ENCODE measurements at regions not wholly inside any gene's neighbourhood (a gene's known extent, or its start where the extent isn't known, plus 50 kb on each side); places are given as distances from the start of the nearest gene placed in this dataset.

GRCh38 chr3:132880986-132881385 is 157.2 kb upstream of the TMEM108 start:
- Mint-ChIP-seq H3K27ac (ENCODE audit: low read depth) (no peak overlapping the region), H3K27me3 (peaks cover 10% of the 10 kb centered on the region), H3K9me3 (peaks cover 10% of the 10 kb centered on the region), H3K4me3 (no peak overlapping the region), H3K4me1 (no peaks in the 10 kb centered on the region), H3K36me3 (ENCODE audit: insufficient read depth) (no peaks in the 10 kb centered on the region)
- ATAC-seq (replicated peaks; ENCODE audit: extremely low read depth, poor library complexity, severe bottlenecking), result no peak
- DNase-seq (ENCODE audit: low spot score in 2 of 2), result no peak

- no peaks in the 10 kb centered on the region for H3K36me3 Mint-ChIP-seq (ENCODE audit: insufficient read depth)
- ATAC-seq (replicated peaks; ENCODE audit: extremely low read depth, poor library complexity, severe bottlenecking) (no peak), DNase-seq (ENCODE audit: low spot score in 2 of 2) (no peak)
- no peak overlapping the region for H3K27ac Mint-ChIP-seq (ENCODE audit: low read depth)
- H3K27me3 Mint-ChIP-seq, result peaks cover 10% of the 10 kb centered on the region
- no peaks in the 10 kb centered on the region for H3K4me1 Mint-ChIP-seq
- no peak overlapping the region for H3K4me3 Mint-ChIP-seq
- peaks cover 10% of the 10 kb centered on the region for H3K9me3 Mint-ChIP-seq
These were observed 157.4 kb upstream of the NPHP3 start for GRCh38 chr3:132879656-132880055.

GRCh38 chr3:132874701-132875100 is 152.5 kb upstream of the NPHP3 start:
- DNase-seq (ENCODE audit: low spot score in 2 of 2), result no peak
- H3K4me3 Mint-ChIP-seq, result no peak overlapping the region
- H3K9me3 Mint-ChIP-seq, result no peaks in the 10 kb centered on the region
- no peak overlapping the region for H3K27ac Mint-ChIP-seq (ENCODE audit: low read depth)
- H3K36me3 Mint-ChIP-seq (ENCODE audit: insufficient read depth), result no peaks in the 10 kb centered on the region
- H3K4me1 Mint-ChIP-seq, result no peaks in the 10 kb centered on the region
- ATAC-seq (replicated peaks; ENCODE audit: extremely low read depth, poor library complexity, severe bottlenecking), result no peak
- peaks cover 17% of the 10 kb centered on the region for H3K27me3 Mint-ChIP-seq

- DNase-seq (ENCODE audit: low spot score in 2 of 2) (no peak), ATAC-seq (replicated peaks; ENCODE audit: extremely low read depth, poor library complexity, severe bottlenecking) (no peak)
- Mint-ChIP-seq H3K27me3 (peaks cover 21% of the 10 kb centered on the region), H3K9me3 (no peaks in the 10 kb centered on the region), H3K4me1 (no peaks in the 10 kb centered on the region), H3K4me3 (no peak overlapping the region), H3K36me3 (ENCODE audit: insufficient read depth) (no peaks in the 10 kb centered on the region), H3K27ac (ENCODE audit: low read depth) (no peak overlapping the region)
These were observed 150.5 kb upstream of the NPHP3 start for GRCh38 chr3:132872711-132873110.

- DNase-seq (ENCODE audit: low spot score in 2 of 2) (no peak), ATAC-seq (replicated peaks; ENCODE audit: extremely low read depth, poor library complexity, severe bottlenecking) (no peak)
- Mint-ChIP-seq H3K27ac (ENCODE audit: low read depth) (no peak overlapping the region), H3K36me3 (ENCODE audit: insufficient read depth) (no peaks in the 10 kb centered on the region), H3K27me3 (peaks cover 21% of the 10 kb centered on the region), H3K4me1 (no peaks in the 10 kb centered on the region), H3K4me3 (no peak overlapping the region), H3K9me3 (no peaks in the 10 kb centered on the region)
These were observed 149.7 kb upstream of the NPHP3 start for GRCh38 chr3:132871956-132872355.

GRCh38 chr3:132870541-132870940 is 148.3 kb upstream of the NPHP3 start:
- DNase-seq (ENCODE audit: low spot score in 2 of 2), result no peak

GRCh38 chr3:132867956-132868355 is 145.7 kb upstream of the NPHP3 start:
- no peak overlapping the region for H3K27ac Mint-ChIP-seq (ENCODE audit: low read depth)
- no peaks in the 10 kb centered on the region for H3K4me1 Mint-ChIP-seq
- no peak overlapping the region for H3K4me3 Mint-ChIP-seq
- H3K27me3 Mint-ChIP-seq, result peaks cover 12% of the 10 kb centered on the region
- H3K9me3 Mint-ChIP-seq, result no peaks in the 10 kb centered on the region
- no peak for DNase-seq (ENCODE audit: low spot score in 2 of 2)
- ATAC-seq (replicated peaks; ENCODE audit: extremely low read depth, poor library complexity, severe bottlenecking), result no peak
- H3K36me3 Mint-ChIP-seq (ENCODE audit: insufficient read depth), result no peaks in the 10 kb centered on the region

More at GRCh38 chr3:132870541-132870940, 148.3 kb upstream of the NPHP3 start:
- no peak overlapping the region for H3K4me3 Mint-ChIP-seq
- peaks cover 21% of the 10 kb centered on the region for H3K27me3 Mint-ChIP-seq
- H3K36me3 Mint-ChIP-seq (ENCODE audit: insufficient read depth), result no peaks in the 10 kb centered on the region
- no peak for ATAC-seq (replicated peaks; ENCODE audit: extremely low read depth, poor library complexity, severe bottlenecking)
- H3K9me3 Mint-ChIP-seq, result no peaks in the 10 kb centered on the region
- H3K27ac Mint-ChIP-seq (ENCODE audit: low read depth), result no peak overlapping the region
- no peaks in the 10 kb centered on the region for H3K4me1 Mint-ChIP-seq

GRCh38 chr3:132867526-132867925 is 145.3 kb upstream of the NPHP3 start:
- Mint-ChIP-seq H3K4me3 (no peak overlapping the region), H3K9me3 (no peaks in the 10 kb centered on the region), H3K36me3 (ENCODE audit: insufficient read depth) (no peaks in the 10 kb centered on the region), H3K27ac (ENCODE audit: low read depth) (no peak overlapping the region), H3K27me3 (peaks cover 12% of the 10 kb centered on the region), H3K4me1 (no peaks in the 10 kb centered on the region)
- DNase-seq (ENCODE audit: low spot score in 2 of 2) (no peak), ATAC-seq (replicated peaks; ENCODE audit: extremely low read depth, poor library complexity, severe bottlenecking) (no peak)

GRCh38 chr3:132857317-132857716 is 135.1 kb upstream of the NPHP3 start:
- no peaks in the 10 kb centered on the region for H3K4me1 Mint-ChIP-seq
- H3K27me3 Mint-ChIP-seq, result no peaks in the 10 kb centered on the region
- H3K4me3 Mint-ChIP-seq, result no peak overlapping the region
- no peak for ATAC-seq (replicated peaks; ENCODE audit: extremely low read depth, poor library complexity, severe bottlenecking)
- peaks cover 4% of the 10 kb centered on the region for H3K9me3 Mint-ChIP-seq
- DNase-seq (ENCODE audit: low spot score in 2 of 2), result no peak
- H3K27ac Mint-ChIP-seq (ENCODE audit: low read depth), result no peak overlapping the region
- peaks cover 2% of the 10 kb centered on the region for H3K36me3 Mint-ChIP-seq (ENCODE audit: insufficient read depth)

GRCh38 chr3:132854856-132855535 is 132.8 kb upstream of the NPHP3 start:
- H3K9me3 Mint-ChIP-seq, result peaks cover 6% of the 10 kb centered on the region
- H3K4me3 Mint-ChIP-seq, result no peak overlapping the region
- no peaks in the 10 kb centered on the region for H3K27me3 Mint-ChIP-seq
- ATAC-seq (replicated peaks; ENCODE audit: extremely low read depth, poor library complexity, severe bottlenecking), result no peak
- no peaks in the 10 kb centered on the region for H3K36me3 Mint-ChIP-seq (ENCODE audit: insufficient read depth)
- H3K4me1 Mint-ChIP-seq, result no peaks in the 10 kb centered on the region
- DNase-seq (ENCODE audit: low spot score in 2 of 2), result no peak
- H3K27ac Mint-ChIP-seq (ENCODE audit: low read depth), result no peak overlapping the region

GRCh38 chr3:132847849-132848625 is 125.8 kb upstream of the NPHP3 start:
- Mint-ChIP-seq H3K9me3 (peaks cover 6% of the 10 kb centered on the region), H3K27me3 (no peaks in the 10 kb centered on the region), H3K36me3 (ENCODE audit: insufficient read depth) (no peaks in the 10 kb centered on the region), H3K4me1 (no peaks in the 10 kb centered on the region), H3K27ac (ENCODE audit: low read depth) (no peak overlapping the region), H3K4me3 (no peak overlapping the region)
- DNase-seq (ENCODE audit: low spot score in 2 of 2) (no peak), ATAC-seq (replicated peaks; ENCODE audit: extremely low read depth, poor library complexity, severe bottlenecking) (no peak)

- Mint-ChIP-seq H3K36me3 (ENCODE audit: insufficient read depth) (no peaks in the 10 kb centered on the region), H3K9me3 (no peaks in the 10 kb centered on the region), H3K4me3 (no peak overlapping the region), H3K27me3 (peaks cover 12% of the 10 kb centered on the region), H3K27ac (ENCODE audit: low read depth) (no peak overlapping the region), H3K4me1 (no peaks in the 10 kb centered on the region)
- DNase-seq (ENCODE audit: low spot score in 2 of 2) (no peak), ATAC-seq (replicated peaks; ENCODE audit: extremely low read depth, poor library complexity, severe bottlenecking) (no peak)
These were observed 121.8 kb upstream of the NPHP3 start for GRCh38 chr3:132843851-132844553.

GRCh38 chr3:132843349-132843748 is 121.1 kb upstream of the NPHP3 start:
- H3K4me1 Mint-ChIP-seq, result no peaks in the 10 kb centered on the region
- no peaks in the 10 kb centered on the region for H3K9me3 Mint-ChIP-seq

More at GRCh38 chr3:132843349-132843748, 121.1 kb upstream of the NPHP3 start:
- ATAC-seq (replicated peaks; ENCODE audit: extremely low read depth, poor library complexity, severe bottlenecking) (no peak), DNase-seq (ENCODE audit: low spot score in 2 of 2) (no peak)
- Mint-ChIP-seq H3K27me3 (peaks cover 12% of the 10 kb centered on the region), H3K36me3 (ENCODE audit: insufficient read depth) (no peaks in the 10 kb centered on the region), H3K4me3 (no peak overlapping the region), H3K27ac (ENCODE audit: low read depth) (no peak overlapping the region)
